Thoracic aorta (tissue), 2 donors: ENCODE measurements at regions not wholly inside any gene's neighbourhood (a gene's known extent, or its start where the extent isn't known, plus 50 kb on each side); places are given as distances from the start of the nearest gene placed in this dataset.

Experiments
- ATAC-seq: fragments of 150-250 bp; one replicate; pipeline ENCODE4 v1.8.0; 2017; ENCODE audit warnings: low read depth; ENCODE audit not compliant: insufficient number of reproducible peaks, low FRiP score
- DNase-seq: peaks from one replicate; pipeline ENCODE4 v3.0.0-alpha.2; 2020; ENCODE audit warnings: low spot score
- H3K27ac ChIP-seq, 2 donors: fragments of 200-600 bp; sonication (generic); 1 replicate in 1 of 2; 2 replicates in 1 of 2; pipeline ENCODE4 v1.5.1; 2016; ENCODE audit warnings: mild to moderate bottlenecking in 2 of 2, moderate library complexity in 2 of 2
- H3K27me3 ChIP-seq: fragments of 200-600 bp; sonication (generic); replicated peaks from 2 replicates; pipeline ENCODE4 v1.6.0; 2016; ENCODE audit warnings: mild to moderate bottlenecking; ENCODE audit not compliant: insufficient read depth
- H3K36me3 ChIP-seq: fragments of 200-600 bp; sonication (generic); one replicate; pipeline ENCODE4 v1.5.1; 2016
- H3K4me1 ChIP-seq, 2 donors: fragments of 200-600 bp; sonication (generic); 1 replicate in 1 of 2; 2 replicates in 1 of 2; pipeline versions ENCODE4 v1.5.1 to v1.6.0; 2016; ENCODE audit warnings: low read depth in 2 of 2, mild to moderate bottlenecking in 1 of 2; ENCODE audit not compliant: control insufficient read depth in 1 of 2
- H3K4me3 ChIP-seq: fragments of 200-600 bp; sonication (generic); 2 replicates; pipeline ENCODE4 v1.5.1; 2016; ENCODE audit warnings: mild to moderate bottlenecking
- H3K9me3 ChIP-seq: fragments of 200-600 bp; sonication (generic); 2 replicates; pipeline ENCODE4 v1.5.1; 2016
- CTCF ChIP-seq: fragments of 200-600 bp; sonication (generic); IDR thresholded peaks from one replicate; pipeline ENCODE4 v1.5.1; 2019; ENCODE audit warnings: antibody characterized with exemption

GRCh38 chr10:91032611-91033206, 111.8 kb upstream of the ANKRD1 start:
- Histone ChIP-seq H3K4me3 (no peak overlapping the region), H3K9me3 (no peaks in the 10 kb centered on the region), H3K27ac (no peak overlapping the region), H3K4me1 (peaks cover 14 to 23% of the 10 kb centered on the region in 2 donors), H3K27me3 (no peaks in the 10 kb centered on the region), H3K36me3 (no peaks in the 10 kb centered on the region)
- TF ChIP-seq CTCF, result no peak
- ATAC-seq, result no peak
- DNase-seq, result no peak

- DNase-seq (no peak), ATAC-seq (no peak)
- no peaks in the 10 kb centered on the region for H3K36me3 ChIP-seq
- H3K4me3 ChIP-seq, result no peak overlapping the region
- peaks cover 14 to 23% of the 10 kb centered on the region in 2 donors for H3K4me1 ChIP-seq
- TF ChIP-seq CTCF, result no peak
- H3K27ac ChIP-seq, result no peak overlapping the region
- H3K27me3 ChIP-seq, result no peaks in the 10 kb centered on the region
- no peaks in the 10 kb centered on the region for H3K9me3 ChIP-seq
These were observed 112.5 kb upstream of the ANKRD1 start for GRCh38 chr10:91033324-91033950.

GRCh38 chr10:91034042-91034441, 113.2 kb upstream of the ANKRD1 start:
- H3K27me3 ChIP-seq, result no peaks in the 10 kb centered on the region

GRCh38 chr10:91034494-91035159, 113.7 kb upstream of the ANKRD1 start:
- Histone ChIP-seq H3K27me3 (no peaks in the 10 kb centered on the region), H3K9me3 (no peaks in the 10 kb centered on the region), H3K27ac (peak overlapping the region; percentile 11 to 37), H3K4me3 (peak overlapping the region; percentile 9), H3K36me3 (no peaks in the 10 kb centered on the region), H3K4me1 (peaks cover 14 to 23% of the 10 kb centered on the region in 2 donors)
- no peak for TF ChIP-seq CTCF
- ATAC-seq (peak; percentile 82), DNase-seq (peak; percentile 64)

More at GRCh38 chr10:91034042-91034441, 113.2 kb upstream of the ANKRD1 start:
- ATAC-seq (no peak), DNase-seq (no peak)
- Histone ChIP-seq H3K4me3 (no peak overlapping the region), H3K4me1 (peaks cover 14 to 23% of the 10 kb centered on the region in 2 donors), H3K9me3 (no peaks in the 10 kb centered on the region), H3K36me3 (no peaks in the 10 kb centered on the region), H3K27ac (peak overlapping the region; percentile 11 to 37)
- no peak for TF ChIP-seq CTCF

GRCh38 chr10:91035650-91036292, 114.9 kb upstream of the ANKRD1 start:
- TF ChIP-seq CTCF, result no peak
- H3K27ac ChIP-seq, result no peak overlapping the region
- H3K36me3 ChIP-seq, result no peaks in the 10 kb centered on the region
- H3K4me3 ChIP-seq, result no peak overlapping the region
- no peak for DNase-seq
- no peaks in the 10 kb centered on the region for H3K9me3 ChIP-seq
- no peaks in the 10 kb centered on the region for H3K27me3 ChIP-seq
- no peak for ATAC-seq
- H3K4me1 ChIP-seq, result peaks cover 14 to 23% of the 10 kb centered on the region in 2 donors
